Keratinocyte (primary cell): ENCODE measurements at regions not wholly inside any gene's neighbourhood (a gene's known extent, or its start where the extent isn't known, plus 50 kb on each side); places are given as distances from the start of the nearest gene placed in this dataset.

ENCODE experiments used
- DNase-seq: peaks from one replicate; pipeline ENCODE4 v3.0.0-alpha.2; 2011; ENCODE audit warnings: low read depth, missing footprints, low spot score
- FAIRE-seq: peaks from 2 replicates; lab custom pipeline; 2011; peaks lifted over from hg19 to GRCh38; lab: Jason Lieb, UNC
- H2AFZ ChIP-seq: 2 replicates; pipeline ENCODE4 v1.6.0; 2012; ENCODE audit warnings: low read length, control low read depth, inconsistent platforms; ENCODE audit not compliant: control insufficient read depth
- H3K27ac ChIP-seq: 2 replicates; pipeline ENCODE4 v1.5.1; 2011; ENCODE audit warnings: low read length; ENCODE audit not compliant: control insufficient read depth, insufficient read depth
- H3K27me3 ChIP-seq: 3 replicates; pipeline ENCODE4 v1.6.0; 2011; ENCODE audit warnings: low read length; ENCODE audit not compliant: control insufficient read depth, insufficient read depth; ENCODE audit errors: extremely low read depth
- H3K36me3 ChIP-seq, 2 experiments: 2 replicates in 1 of 2; 3 replicates in 1 of 2; pipeline ENCODE4 v1.5.1; 2011; ENCODE audit warnings: low read length in 2 of 2, mild to moderate bottlenecking in 1 of 2; ENCODE audit not compliant: control insufficient read depth in 2 of 2, insufficient read depth in 2 of 2; ENCODE audit errors: extremely low read depth in 1 of 2
- H3K4me1 ChIP-seq: 3 replicates; pipeline ENCODE4 v1.5.1; 2011; ENCODE audit warnings: low read length; ENCODE audit not compliant: control insufficient read depth, insufficient read depth; ENCODE audit errors: extremely low read depth
- H3K4me2 ChIP-seq: 3 replicates; pipeline ENCODE4 v1.6.0; 2011; ENCODE audit warnings: low read depth, low read length; ENCODE audit not compliant: control insufficient read depth, insufficient read depth; ENCODE audit errors: extremely low read depth
- H3K4me3 ChIP-seq, 3 experiments: fragments of 200-600 bp in 1 of 3; sonication (generic) in 1 of 3; 2 replicates in 2 of 3; 3 replicates in 1 of 3; pipeline ENCODE4 v1.5.1; 2011 to 2016; ENCODE audit warnings: low read length in 3 of 3, mild to moderate bottlenecking in 3 of 3, control low read depth in 2 of 3, inconsistent platforms in 1 of 3, low read depth in 1 of 3, mixed read lengths in 1 of 3, mixed run types in 1 of 3, moderate library complexity in 1 of 3; ENCODE audit not compliant: control insufficient read depth in 2 of 3, insufficient read depth in 2 of 3; ENCODE audit errors: extremely low read depth in 1 of 3
- H3K79me2 ChIP-seq: 2 replicates; pipeline ENCODE4 v1.6.0; 2012; ENCODE audit warnings: low read length; ENCODE audit not compliant: control insufficient read depth, insufficient read depth
- H3K9ac ChIP-seq: 3 replicates; pipeline ENCODE4 v1.6.0; 2011; ENCODE audit warnings: low read length; ENCODE audit not compliant: control insufficient read depth, insufficient read depth; ENCODE audit errors: extremely low read depth
- H3K9me1 ChIP-seq: 3 replicates; pipeline ENCODE4 v1.6.0; 2011; ENCODE audit warnings: low read length; ENCODE audit not compliant: control insufficient read depth, insufficient read depth; ENCODE audit errors: extremely low read depth
- H3K9me3 ChIP-seq: 2 replicates; pipeline ENCODE4 v1.5.1; 2012; ENCODE audit warnings: low read depth, low read length; ENCODE audit not compliant: control insufficient read depth
- H4K20me1 ChIP-seq: 3 replicates; pipeline ENCODE4 v1.6.0; 2011; ENCODE audit warnings: low read length; ENCODE audit not compliant: control insufficient read depth, insufficient read depth; ENCODE audit errors: extremely low read depth
- CTCF ChIP-seq, 3 experiments: IDR thresholded peaks in 1 of 3; conservative IDR thresholded peaks in 1 of 3; optimal IDR thresholded peaks in 1 of 3; 2 replicates in 2 of 3; 3 replicates in 1 of 3; pipeline versions ENCODE3 to v1.5.1; 2011; ENCODE audit warnings: low read length in 3 of 3, mild to moderate bottlenecking in 3 of 3, moderate library complexity in 2 of 3, control low read depth in 1 of 3, inconsistent platforms in 1 of 3; ENCODE audit not compliant: insufficient read depth in 2 of 3; ENCODE audit errors: extremely low read depth in 1 of 3
- EZH2 ChIP-seq: IDR thresholded peaks from one replicate; pipeline ENCODE4 v1.6.1; 2012; ENCODE audit warnings: inconsistent platforms, mild to moderate bottlenecking, low read length, moderate library complexity
- dilution Hi-C: fragments of 300-500 bp; cut with MboI; formaldehyde crosslinking; loops from one replicate; pipeline ENCODE4 v1.7.0; 2020; ENCODE audit warnings: low sequenced_read_pairs; ENCODE audit not compliant: extremely low pct_ligation_motif_present

GRCh38 chr2:36271266-36271665 lies 84.3 kb upstream of the CRIM1 start:
- H2AFZ ChIP-seq: no peak overlapping the region
- H3K4me2 ChIP-seq: no peak overlapping the region
- no peak for FAIRE-seq
- H3K79me2 ChIP-seq: no peaks in the 10 kb centered on the region
- dilution Hi-C loops: no loop called here
- DNase-seq: no peak
- TF ChIP-seq EZH2 (no peak), CTCF (optimal IDR thresholded peaks at IDR 0.05 in 1 of 3, IDR thresholded peaks at IDR 0.05 in 1 of 3, conservative IDR thresholded peaks at IDR 0.05 in 1 of 3; ENCODE audit: extremely low read depth in 1 of 3, insufficient read depth in 2 of 3, low read length in 3 of 3) (no peak)
- H3K9me3 ChIP-seq: no peaks in the 10 kb centered on the region
- H4K20me1 ChIP-seq: no peaks in the 10 kb centered on the region
- H3K27me3 ChIP-seq: no peaks in the 10 kb centered on the region
- H3K9me1 ChIP-seq: no peaks in the 10 kb centered on the region
- H3K4me3 ChIP-seq: no peak overlapping the region
- H3K36me3 ChIP-seq: no peaks in the 10 kb centered on the region
- H3K27ac ChIP-seq: no peak overlapping the region
- no peaks in the 10 kb centered on the region for H3K4me1 ChIP-seq
- no peak overlapping the region for H3K9ac ChIP-seq

GRCh38 chr2:36270758-36271157 lies 84.8 kb upstream of the CRIM1 start:
- Histone ChIP-seq H3K9ac (no peak overlapping the region), H3K4me1 (no peaks in the 10 kb centered on the region), H3K9me1 (no peaks in the 10 kb centered on the region), H3K4me3 (no peak overlapping the region), H4K20me1 (no peaks in the 10 kb centered on the region), H3K27ac (no peak overlapping the region), H3K9me3 (no peaks in the 10 kb centered on the region), H3K79me2 (no peaks in the 10 kb centered on the region), H3K4me2 (no peak overlapping the region), H3K27me3 (no peaks in the 10 kb centered on the region), H2AFZ (no peak overlapping the region), H3K36me3 (no peaks in the 10 kb centered on the region)
- dilution Hi-C loops: no loop called here
- FAIRE-seq: no peak
- TF ChIP-seq EZH2 (no peak), CTCF (optimal IDR thresholded peaks at IDR 0.05 in 1 of 3, IDR thresholded peaks at IDR 0.05 in 1 of 3, conservative IDR thresholded peaks at IDR 0.05 in 1 of 3; ENCODE audit: extremely low read depth in 1 of 3, insufficient read depth in 2 of 3, low read length in 3 of 3) (no peak)
- DNase-seq: no peak
